NCI-H1436 (cell line): ENCODE measurements at regions not wholly inside any gene's neighbourhood (a gene's known extent, or its start where the extent isn't known, plus 50 kb on each side); places are given as distances from the start of the nearest gene placed in this dataset.

Source experiments
- DNase-seq: peaks from one replicate; lab custom pipeline; 2025; lab: John Stamatoyannopoulos, UW

DNA sequence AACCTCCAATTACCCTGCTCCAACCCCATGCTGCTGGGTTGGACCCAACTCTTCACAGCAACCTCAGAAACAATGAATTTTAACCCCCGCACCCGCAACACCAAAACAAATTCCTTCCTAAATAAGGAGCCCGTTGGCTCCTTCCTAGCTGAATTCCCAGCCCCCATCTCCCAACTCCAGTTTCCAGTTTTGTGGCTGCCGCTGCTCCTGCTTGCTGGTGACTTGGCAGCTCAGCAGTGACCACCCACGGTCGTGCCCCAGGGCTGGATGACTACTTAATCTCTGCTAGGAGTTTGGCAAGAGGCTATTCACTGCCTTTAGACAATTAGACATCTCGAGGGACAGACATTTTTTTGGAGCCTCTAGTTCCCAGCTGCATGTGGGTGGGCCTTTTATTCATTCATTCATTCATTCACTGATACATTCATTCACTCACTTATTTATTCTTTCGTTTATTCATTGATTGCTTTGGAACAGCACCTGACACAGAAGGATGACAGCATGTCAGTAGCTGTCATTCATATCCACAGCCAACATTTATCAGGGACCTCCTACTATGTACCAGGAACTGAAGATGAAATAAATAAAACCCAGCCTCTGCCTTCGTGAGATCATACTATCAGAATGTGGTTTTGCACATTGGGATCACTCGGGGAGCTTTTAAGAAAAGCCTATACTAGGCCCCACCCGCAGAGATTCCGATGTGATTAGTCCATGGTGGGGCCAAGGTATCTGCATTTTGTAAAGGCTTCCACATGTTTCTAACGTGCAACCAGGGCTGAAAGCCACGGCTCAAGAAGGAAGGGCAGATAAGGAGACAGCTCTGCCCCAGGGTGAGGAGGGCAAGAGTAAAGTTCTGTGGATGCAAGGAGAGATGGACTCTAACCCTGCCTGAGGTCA is 256.5 kb downstream of the SHQ1 start:
- DNase-seq, result no peak

DNA sequence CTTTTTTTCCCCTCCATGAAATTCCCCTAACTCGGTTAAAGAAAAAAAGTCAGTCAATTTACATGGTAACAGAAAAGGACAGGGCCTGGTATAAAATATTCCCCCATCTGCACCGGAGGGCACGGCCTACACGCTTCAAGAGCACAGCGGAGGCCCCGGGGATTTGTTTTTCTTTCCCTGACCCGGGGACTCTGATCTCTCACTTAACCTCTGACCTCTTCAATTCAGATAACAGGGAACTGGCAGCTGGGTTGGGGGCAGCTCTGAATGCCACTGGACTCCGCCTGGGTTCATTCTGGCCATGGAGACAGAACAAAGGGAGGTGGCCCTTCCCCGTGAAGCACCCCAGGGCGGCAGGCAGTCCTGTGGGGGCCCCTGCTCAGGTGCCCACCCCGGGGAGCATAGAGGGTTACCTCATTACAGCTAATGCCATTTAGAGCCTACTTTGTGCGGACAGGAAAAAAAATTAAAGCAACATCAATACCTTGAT is 257.5 kb downstream of the SHQ1 start:
- no peak for DNase-seq

DNA sequence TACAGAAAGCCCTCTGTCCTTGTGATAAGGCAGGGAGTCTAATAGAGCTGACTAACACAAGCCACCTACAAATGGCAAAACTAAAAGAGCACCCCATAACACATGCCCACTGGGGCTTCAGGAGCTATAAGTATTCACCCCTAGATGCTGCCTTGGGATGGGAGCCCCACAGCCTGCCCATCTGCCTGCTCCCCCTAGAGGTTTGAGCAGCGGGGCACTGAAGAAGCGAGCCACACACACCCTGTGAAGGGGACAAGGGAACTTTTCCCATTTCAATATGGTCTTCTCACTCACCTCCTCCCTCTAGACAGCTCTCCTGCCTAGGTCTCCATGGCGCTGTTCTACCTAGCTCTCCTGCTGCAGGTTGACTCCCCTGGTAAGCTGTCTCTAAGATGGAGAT is 261.0 kb downstream of the SHQ1 start:
- DNase-seq, result no peak

DNA sequence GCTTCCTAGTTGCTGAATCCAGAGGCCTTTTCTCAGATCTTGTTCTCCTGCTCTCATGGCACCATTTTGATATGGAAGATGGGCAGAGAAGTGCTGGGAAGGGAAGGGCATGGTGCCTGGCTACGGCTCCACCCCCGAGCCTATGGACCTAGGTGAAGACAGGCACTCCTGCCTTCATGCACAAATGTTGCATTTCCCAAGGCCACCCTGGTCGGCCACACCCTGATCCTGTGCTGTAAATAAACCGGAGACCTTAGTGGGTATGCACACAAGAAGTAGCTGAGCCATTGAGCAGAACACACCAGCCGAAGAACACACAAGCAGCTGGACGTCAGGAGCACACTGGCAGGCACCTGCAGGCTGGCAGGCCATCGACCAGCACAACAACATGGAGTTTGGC is 261.6 kb downstream of the SHQ1 start:
- DNase-seq, result no peak

DNA sequence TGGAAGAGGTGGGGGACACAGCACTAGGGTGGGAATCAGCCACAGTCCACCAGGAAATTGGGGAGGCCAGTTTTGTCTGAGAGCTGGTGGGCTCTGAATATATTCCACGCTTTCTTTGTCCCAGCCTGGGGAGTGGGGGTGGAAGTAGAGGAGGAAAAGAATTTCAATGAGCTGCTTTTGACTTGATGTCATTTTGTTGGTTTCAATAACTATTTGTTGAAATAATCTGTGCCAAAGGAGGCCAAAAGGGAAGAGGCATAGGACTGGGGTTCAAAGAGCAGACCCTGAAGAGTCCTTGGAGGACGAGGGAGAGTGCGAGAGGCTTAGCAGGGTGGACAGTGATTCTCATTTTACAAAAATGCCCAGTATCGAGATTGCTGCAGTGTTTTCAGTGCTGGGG is 262.3 kb downstream of the SHQ1 start:
- no peak for DNase-seq

DNA sequence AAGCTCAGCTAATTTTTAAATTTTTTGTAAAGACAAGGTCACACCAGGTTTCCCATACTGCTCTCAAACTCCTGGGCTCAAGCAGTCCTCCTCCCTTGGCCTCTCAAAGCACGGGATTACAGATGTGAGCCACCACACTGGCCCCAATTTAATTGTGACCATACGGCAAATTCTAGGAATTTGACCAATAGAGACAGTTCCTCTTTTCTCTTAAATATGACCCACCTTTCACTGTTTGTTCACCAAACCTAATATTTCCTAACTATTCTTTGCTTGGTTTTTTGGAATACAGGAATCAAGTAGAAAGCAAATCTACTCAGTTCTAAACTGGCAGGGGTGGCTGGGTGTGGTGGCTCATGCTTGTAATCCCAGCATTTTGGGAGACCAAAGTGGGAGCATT is 264.0 kb downstream of the SHQ1 start:
- no peak for DNase-seq

DNA sequence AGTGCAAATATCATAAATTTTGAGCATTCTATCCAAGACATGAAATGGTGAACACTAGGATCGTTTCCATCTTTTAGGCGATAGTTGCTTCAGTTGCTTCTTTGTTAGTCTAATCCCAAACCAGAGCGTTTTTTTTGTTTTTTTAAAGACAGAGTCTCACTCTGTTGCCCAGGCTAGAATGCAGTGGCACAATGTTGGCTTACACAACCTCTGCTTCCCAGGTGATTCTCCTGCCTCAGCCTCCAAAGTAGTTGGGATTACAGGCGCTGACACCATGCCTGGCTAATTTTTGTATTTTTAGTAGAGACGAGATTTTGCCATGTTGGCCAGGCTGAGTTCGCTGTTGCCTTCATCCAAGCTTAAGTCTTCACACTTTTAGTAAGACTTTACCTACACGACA is 265.3 kb downstream of the SHQ1 start:
- no peak for DNase-seq

DNA sequence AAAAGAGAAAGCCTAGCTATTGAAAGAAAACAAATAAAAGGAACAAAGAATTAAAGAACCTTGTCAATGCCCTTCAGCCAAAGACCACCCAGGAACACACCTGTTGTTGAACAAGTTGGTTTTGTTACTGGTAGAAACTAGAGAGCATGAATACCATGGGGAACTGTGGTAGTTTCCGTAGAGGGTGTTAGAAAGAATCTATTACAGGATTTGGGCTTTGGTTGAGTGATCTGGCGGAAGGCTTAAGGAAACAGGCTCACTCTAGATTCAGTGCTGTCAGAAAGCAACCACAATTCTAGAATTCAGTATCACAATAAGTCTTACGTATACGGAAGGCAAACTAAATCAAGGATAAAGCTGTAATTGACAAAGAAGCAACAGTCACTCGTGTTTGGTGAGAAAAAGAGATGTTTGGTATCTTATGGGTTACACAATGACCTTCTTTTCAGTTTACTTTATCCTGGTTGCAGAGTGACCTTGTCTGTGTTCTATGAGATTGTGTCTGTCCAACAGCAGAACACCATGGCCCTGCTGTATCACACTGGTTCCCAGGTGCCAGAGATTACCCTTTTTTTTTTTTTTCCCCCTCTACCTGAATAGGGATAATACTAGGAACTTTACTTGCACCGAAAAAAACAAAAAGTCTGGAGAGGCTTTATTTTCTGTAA is 265.9 kb downstream of the SHQ1 start:
- DNase-seq, result no peak

DNA sequence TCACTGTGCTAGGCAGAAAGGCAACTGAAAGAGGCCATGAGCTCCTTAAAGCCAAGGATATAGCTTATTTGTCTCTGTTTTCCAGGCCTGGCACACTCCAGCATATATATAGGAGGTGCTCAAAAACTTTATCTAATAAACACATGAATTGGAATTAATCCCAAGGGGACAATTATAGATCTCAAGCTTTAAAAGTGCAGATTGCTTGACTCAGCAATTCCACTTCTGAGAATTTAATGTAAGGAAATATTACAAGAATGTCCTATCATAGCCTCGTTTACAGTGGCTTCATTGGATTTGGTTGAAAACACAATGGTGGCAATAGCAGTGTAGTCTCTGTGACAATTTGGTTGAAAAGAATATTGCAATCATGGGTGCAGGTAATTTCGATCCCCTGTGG is 267.3 kb downstream of the SHQ1 start:
- DNase-seq, result no peak

DNA sequence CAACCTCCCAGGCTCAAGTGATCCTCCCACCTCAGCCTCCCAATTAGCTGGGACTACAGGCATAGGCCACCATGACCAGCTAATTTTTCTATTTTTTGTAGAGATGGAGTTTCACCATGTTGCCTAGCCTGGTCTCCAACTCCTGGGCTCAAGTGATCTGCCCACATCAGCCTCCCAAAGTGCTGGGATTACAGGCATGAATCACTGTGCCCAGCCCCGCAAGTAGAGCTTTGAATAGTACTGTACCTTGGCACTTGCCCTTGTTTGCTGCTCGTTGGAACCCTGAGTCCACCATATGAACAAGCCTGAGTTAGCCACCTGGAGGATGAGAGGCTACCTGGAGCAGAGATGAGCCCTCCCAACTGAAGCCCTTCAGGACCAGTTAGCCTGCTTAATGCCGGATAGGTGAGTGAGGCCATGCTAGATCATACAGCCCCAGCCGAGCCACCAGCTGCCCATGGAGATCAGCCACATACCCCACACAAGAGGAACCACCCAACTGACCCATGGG is 267.9 kb downstream of the SHQ1 start:
- DNase-seq, result no peak

DNA sequence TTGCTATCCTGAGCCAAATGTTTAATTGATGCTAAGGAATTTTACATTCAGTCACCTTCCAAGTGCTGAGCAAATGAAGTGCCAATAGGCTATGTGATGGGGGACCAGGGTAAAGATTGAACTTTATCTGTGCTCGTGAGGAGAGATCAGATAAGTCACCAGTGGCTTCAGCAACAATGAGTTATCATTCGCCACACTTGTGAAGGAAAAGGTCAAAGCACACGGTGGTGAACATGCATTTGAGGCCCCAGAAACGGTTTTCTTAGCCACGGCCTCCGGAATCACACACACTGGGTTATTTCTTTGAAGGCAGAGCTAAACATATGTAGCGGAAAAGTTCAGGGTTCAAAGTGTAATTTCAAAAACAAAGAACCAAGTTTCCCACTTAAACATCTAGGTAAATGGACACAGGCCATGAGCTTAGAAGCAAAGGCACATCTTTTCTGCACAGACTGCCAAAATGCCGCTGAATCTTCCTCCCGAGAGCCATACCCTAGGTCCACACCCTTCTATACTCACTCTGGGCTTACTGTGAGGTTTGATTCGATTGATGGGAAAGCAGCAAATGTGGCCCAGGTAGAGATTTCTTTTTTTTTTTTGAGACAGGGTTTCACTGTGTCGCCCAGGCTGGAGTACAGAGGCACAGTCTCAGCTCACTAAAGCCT is 268.5 kb downstream of the SHQ1 start:
- no peak for DNase-seq

DNA sequence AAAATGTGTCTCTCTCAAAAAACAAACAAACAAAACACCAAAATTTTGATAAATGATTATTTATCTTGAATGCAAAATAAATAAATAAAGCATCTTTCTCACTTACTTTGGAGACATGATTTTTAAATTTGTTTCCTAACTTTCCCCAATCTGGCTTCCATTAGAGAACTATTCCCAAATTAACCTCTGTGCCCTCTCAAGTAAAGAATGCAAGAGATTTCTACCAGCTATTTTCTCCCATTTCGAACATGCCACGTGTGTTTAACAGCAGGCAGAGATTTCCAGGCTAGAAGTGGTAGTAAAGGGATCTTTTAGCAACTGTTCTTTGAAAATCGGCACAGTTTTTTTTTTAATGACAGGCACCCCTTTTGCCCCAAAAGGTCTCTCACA is 269.1 kb downstream of the SHQ1 start:
- no peak for DNase-seq

DNA sequence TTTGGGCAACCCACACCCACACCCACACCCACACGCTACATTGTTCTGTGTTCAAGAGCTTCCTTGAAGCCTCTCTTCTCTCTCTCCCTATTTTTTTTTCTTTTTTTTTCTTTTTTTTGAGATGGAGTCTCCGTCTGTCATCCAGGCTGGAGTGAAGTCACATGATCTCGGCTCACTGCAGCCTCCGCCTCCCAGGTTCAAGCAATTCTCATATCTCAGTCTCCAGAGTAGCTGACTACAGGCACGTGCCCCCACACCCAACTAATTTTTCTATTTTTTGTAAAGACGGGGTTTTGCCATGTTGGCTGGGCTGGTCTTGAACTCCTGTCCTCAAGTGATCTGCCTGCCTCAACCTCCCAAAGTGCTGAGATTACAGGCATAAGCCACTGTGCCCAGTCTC is 271.1 kb downstream of the SHQ1 start:
- no peak for DNase-seq

DNA sequence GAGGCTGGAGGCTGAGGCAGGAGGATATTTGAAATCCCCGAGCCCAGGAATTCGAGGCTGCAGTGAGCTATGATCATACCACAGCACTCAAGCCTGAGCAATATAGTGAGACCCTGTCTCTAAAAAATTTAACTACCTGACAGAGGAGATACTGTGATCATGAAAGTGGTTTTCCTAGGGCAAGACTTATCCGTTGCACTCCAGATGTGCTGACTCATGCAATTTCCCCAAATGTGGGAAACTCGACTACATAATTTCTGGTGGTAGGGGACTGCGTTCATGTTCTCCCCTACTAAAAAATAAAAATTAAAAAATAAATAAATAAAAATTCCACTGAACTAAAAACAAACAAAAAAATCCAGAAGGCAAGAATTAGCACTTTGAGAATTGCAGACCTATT is 271.7 kb downstream of the SHQ1 start:
- no peak for DNase-seq

DNA sequence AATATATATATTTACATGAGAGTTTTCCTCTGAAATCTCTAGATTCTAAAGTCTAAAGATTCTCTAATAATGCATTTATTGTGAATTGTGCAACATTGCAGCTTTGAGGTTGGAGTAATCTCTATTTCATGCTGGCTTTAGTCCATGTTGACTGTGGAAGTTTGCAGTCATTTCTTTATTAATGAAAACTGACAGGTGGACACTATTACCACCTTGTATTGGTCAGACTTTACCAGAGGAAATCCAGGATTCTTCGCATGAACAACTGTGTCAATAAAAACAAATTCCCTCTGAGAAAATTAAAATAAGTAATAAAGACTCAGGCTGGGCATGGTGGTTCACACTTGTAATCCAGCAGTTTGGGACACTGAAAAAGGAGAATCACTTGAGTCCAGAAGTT is 274.1 kb downstream of the SHQ1 start:
- no peak for DNase-seq

DNA sequence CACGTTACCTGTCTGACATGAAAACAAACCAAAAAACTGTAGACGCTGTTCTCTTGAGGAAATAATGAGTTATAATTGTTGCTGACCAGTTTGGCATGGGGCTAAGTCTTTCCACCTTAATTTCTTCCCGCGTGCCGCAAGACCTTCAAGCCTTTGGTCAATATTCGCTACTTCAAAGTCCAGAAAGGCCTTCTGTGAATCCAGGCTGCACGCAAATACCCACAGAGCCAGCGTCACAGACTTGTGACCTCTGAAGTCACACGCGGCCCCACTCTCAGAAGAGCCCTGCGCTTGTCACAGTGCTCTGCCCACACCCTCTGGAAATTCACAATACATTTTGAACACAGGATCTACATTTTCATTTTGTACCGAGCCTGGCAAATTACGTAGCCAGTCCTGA is 275.2 kb downstream of the SHQ1 start:
- DNase-seq, result no peak

DNA sequence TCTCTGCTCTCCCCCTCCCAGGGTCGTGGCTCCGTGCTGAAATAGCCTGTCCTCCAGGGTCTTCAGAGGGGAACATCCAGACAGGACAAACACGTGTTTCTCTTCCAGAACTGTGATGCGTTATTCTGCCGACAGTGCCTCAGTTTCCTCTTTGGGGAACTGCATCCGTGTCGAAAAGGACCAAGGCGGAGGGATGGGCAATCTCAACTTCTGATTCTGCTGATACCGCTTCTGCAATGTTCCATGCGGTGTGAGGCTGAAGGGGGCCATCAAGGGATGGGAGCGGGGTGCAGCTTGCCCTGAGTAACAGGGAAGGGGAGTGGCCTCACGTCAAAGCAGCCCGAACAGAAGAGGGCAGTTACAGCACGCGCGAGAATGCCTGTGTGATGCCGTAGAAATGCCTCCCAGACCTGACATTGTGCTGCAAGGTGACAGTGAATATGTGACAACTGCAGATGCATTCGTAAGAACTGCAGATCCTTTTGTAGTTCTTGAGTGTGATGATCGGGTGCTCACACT is 275.7 kb downstream of the SHQ1 start:
- no peak for DNase-seq

DNA sequence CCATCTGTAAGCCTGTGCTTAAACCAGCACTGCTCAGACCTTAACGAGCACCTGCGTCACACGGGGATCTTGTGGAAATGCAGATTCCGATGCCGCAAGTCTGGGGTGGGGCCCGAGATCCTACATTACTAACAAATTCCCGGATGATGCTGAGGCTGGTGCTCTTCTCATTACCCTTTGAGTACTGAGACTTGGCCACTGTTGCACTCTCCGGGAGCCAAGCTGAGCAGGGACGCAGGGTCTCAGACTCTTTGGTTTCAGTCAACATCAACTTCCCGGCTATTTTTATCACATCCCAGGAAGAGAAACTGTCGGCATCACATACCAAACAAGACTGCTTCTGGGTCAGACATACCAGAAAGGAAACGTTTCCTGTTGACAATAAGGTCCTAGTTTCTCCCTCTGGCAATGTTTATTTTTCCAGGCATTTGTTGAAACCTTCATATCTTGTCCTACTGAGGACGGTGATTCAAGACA is 276.6 kb downstream of the SHQ1 start:
- DNase-seq, result no peak

DNA sequence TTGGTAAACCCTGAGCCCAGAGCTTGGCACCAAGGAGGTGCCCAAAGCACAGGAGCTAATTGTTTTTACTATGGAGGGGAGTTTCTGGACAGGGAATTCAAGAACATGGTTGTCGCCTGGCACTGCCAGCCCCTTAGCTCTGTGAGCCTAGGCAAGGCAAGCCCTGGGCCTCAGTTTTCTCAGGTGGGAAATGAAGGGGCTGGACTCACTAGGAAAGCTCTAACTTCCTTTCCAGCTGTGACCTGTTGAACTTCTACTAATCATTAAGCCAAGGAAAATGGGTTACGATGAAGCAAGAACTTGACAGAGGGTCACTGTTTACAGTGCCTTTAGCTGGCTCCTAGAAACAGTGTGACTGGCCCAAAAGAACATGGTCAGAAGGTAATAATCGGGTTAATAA is 277.2 kb downstream of the SHQ1 start:
- DNase-seq, result no peak

DNA sequence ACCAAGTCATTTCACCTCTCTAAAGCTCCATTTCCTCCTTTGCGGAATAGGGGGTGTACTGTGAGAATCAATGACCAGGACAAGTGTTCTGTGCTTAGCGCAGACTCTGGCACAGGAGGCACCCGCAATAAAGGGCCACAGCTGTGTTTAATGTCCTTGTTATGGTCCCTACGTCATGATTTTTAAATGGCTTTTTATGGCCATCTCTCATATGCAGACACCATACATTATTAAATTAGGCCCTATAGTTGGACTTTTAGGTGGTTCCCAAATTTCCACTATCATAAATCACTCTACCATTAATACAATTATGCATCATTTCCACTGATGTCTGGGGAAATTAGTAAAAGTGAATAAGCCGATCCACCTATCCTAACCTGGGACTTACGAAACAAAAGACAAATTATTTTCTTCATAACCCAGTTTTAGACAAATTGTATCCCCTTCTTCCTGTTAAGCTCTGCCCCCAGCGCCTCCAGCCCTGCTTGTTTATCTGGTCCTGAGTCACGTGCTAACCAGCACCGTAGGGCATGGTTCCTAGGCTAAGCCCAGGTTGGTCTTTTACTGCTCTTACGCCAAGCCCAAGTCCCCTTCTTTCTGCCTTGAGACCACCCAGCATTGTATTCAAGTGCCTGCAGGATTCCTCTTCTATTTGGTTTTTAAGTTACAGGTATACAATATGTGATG is 278.3 kb downstream of the SHQ1 start:
- DNase-seq, result no peak

DNA sequence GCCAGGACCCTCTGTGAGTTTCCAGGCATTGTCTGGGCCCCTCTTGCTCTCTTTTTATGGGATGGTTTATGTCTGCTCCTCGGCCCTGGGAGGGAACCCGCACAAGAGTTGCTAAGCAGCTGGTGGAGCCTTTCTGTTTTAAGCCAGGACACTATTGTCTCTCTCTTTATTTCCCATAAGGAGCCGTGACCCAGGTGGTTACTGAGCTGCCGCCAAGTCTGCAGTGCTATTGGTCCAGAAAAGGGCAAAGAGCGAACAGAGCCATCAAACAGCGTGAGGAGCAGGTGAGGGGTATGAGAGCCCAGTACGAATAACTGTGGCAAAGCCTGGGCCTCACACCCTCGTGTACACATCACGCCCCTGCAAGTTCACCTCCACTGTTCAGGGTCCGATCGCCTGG is 280.2 kb downstream of the SHQ1 start:
- DNase-seq, result no peak

DNA sequence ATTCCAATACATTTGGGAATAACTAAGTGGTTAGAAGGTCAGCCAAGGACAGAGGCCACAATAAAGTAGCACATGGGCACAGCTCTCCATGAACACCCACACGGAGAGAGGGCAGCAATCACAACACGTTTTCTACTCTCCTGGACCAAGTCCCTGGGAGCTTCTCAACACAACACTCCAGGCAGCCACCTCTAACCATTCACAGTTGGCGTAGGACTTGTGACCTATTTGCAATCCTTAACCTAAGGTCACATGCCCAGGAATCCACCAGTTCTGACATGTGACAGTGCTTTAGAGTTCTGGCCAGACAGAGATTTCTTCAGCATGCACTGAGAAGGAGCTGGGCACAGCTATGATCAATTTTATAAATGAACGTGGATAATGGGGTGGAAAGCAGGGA is 280.8 kb downstream of the SHQ1 start:
- no peak for DNase-seq
